EH (cell line): ENCODE measurements at regions not wholly inside any gene's neighbourhood (a gene's known extent, or its start where the extent isn't known, plus 50 kb on each side); places are given as distances from the start of the nearest gene placed in this dataset.
"Not testable (repeated sequence)": the region's sequence is repeated elsewhere in the genome, so short reads cannot be mapped to it uniquely, and the experiment has no call there.

ENCODE experiments used
- DNase-seq: peaks from one replicate; pipeline ENCODE4 v3.0.0-alpha.2; 2015; ENCODE audit warnings: low read depth

DNA sequence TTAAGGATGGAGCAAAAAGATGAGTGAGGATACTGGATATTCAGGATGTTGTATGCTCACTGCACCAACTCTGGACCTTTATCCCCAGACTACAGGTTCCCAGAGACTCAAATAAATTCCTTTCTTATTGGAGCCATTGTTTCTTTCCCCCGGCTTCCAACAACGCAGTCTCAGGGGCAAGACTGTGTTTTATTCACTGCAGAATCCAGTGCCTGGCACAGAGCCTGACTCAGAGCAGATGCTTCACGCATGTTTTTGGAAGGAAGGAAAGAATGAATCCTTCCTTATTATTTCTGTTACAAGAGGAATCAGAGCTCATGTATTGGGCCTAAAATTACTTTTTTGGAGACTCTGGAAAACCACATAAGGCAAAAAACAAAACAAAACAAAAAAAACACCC is 96.0 kb upstream of the VGLL4 start:
- no peak for DNase-seq

DNA sequence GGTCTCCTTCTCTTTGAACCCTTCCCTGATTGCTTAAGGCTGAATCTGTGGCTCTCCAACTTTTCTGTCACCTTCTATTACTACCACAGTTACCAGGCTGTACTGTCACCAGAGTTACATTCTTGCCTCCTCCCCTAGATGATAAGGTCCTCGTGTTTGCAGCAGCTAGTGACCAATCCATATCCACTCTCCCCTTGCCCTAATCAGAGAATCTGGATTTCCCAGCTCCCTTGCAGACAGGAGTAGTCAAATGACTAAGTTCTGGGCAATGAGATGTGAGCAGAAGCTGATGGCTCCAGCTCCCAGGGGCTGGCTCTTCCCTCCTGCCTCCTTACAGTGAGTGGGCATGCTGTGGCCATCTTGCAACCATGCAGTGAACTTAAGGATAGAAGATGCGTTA is 95.4 kb upstream of the VGLL4 start:
- no peak for DNase-seq

DNA sequence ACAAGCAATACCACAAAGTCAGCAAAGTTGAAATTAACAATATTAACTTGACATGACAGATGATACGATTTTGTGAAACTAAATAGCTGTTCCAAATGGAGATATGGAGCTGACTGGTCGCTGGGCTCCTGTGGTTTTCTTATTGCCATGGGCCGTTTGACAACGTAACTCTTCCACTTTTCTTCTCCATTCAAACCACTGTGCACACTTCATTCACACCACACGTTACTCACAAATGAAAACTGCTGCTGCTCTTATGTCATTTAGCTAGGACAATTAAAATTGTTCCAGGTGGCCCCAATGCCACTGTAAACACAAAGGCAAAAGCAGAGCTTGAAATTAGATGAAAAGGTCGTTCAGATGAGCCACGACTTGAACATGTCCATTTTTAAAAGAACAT is 94.0 kb upstream of the VGLL4 start:
- no peak for DNase-seq

DNA sequence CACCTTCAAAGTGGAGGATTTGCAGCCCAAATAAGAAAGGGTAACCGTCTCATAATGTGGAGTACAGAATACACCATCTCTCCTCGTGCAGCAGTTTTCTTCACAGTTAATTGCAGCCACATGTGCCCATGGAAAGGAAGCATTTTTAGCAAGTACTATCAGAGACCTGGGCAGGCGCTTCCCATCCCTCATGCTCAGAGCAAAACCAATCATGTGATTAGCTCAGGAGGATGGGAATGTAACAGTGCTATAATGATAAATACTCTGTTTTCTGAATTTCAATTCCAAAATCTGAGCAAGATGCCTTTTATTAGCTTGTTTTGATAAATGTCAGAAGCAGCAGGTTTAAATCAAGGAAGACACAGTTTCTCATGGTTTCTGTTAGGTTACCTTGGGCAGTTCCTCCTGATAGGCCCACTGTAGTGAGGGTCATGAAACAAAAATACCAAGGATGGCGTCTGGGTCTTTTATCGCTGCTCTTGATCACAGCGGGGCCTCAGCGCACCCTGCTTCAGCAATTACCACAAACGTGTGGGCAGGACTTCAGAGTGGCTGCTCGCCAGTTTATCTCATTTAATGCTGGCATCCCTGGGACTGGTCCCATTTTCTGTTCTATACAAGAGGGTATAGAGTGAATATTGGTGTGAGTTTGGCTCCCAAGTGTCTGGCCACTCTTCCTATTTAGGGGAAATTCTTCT is 92.6 kb upstream of the VGLL4 start:
- DNase-seq = no peak

GRCh38 chr3:11735638-11736037 is 91.9 kb upstream of the VGLL4 start:
- DNase-seq = no peak

DNA sequence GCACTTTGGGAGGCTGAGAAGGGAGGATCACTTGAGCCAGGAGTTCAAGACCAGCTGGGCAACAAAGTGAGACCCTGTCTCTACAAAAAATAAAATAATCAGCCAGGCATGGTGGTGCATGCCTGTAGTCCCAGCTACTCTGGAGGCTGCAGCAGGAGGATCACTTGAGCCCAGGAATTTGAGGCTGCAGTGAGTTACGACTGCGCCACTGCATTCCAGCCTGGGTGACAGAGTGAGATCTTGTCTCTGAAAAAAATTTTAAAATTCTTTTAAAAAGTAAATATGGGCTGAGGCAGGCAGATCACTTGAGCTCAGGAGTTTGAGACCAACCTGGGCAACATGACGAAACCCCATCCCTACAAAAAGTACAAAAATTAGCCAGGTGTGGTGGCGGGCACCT is 91.4 kb upstream of the VGLL4 start:
- not testable (repeated sequence) for DNase-seq

DNA sequence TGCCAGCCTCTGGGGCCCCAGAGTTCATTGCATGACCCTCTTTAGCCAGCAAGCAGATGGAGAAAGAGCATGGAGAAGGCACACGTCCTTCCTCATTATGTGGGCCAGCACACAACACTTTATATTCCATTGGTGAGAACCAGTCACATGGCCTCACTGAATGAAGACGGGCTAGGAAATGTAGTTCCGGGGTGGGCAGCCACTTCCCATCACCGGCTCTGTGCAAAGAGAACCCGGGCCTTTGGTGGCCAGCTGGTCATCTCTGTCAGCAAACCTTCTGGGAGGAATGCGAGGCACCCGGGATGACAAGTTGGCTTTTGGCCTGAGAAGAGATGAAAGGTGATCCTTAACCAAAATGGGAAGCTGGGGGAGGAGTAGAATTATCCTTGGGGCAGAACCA is 90.2 kb upstream of the VGLL4 start:
- no peak for DNase-seq

DNA sequence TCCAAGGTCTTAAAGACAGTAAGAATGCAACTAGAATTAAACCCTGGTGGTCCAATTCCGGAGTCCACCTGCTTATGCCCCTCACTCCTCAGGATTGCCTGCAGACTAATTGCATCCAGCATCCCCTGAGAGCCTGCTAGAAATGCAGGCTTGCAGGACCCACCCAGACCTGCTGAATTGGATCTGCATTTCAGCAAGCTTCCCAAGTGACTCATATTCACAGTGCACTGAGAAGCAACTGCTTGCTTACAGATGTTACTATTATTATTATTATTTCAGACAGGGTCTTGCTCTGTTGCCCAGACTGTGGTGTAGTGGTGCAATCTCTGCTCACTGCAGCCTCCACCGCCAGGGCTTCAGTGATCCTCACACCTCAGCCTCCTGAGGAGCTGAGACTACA is 83.5 kb upstream of the VGLL4 start:
- DNase-seq = no peak

- no peak for DNase-seq
Measured at GRCh38 chr3:11726146-11726545, 82.4 kb upstream of the VGLL4 start.

GRCh38 chr3:11725340-11725641 is 81.6 kb upstream of the VGLL4 start:
- DNase-seq = not testable (repeated sequence)

GRCh38 chr3:11724615-11725339 is 81.1 kb upstream of the VGLL4 start:
- no peak for DNase-seq

DNA sequence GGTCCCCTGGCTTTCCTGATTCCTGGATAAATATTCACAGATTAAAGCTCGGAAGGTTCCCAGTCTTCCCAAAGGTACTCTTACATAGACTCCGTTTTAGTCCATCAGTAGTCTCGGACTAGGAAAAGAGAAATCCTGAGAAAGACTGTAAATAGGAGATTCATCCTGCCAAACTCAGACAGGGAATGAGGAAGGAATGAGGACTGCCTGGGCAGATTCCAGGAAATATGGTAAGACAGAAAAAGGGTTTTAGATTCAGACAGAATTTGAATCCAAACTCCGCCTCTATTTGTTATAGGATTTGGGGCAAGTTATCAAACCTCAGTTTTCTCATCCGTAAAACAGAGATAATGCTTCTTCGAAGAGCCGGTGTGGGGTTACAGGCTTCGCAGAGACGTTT is 77.8 kb upstream of the VGLL4 start:
- DNase-seq = no peak

GRCh38 chr3:11720917-11721411 is 77.2 kb upstream of the VGLL4 start:
- DNase-seq = peak; percentile 24

DNA sequence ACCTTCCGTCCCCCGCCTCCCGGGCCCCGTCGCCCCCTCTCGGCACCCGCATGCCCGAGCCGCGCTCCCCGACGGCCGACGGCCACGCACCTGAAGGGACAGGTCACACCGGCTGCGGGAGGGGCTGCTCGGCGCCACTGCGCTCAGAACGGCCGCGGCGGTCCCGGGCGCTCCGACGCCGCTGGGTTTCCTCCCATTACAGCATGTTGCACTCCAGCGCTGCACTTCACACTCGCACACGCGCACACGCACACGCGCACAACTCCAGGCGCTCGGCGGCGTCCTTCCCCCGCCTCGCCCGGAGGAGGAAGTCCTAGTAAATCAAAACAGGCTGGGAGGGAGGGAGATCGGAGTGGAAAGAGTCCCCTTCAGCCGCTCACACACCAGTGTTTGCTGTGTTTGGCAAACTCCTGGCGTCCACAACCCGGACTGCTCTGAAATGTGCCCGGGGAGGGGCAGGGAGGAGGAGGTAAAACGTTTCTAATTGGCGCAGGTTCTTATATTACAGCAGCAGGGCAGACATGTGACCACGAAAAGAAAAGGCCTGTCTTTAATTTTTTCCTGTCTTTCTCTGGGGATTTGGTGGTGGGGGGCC is 76.7 kb upstream of the VGLL4 start:
- DNase-seq = peak; percentile 83

- DNase-seq = peak; percentile 74
Measured at GRCh38 chr3:11719406-11720303, 75.9 kb upstream of the VGLL4 start.

DNA sequence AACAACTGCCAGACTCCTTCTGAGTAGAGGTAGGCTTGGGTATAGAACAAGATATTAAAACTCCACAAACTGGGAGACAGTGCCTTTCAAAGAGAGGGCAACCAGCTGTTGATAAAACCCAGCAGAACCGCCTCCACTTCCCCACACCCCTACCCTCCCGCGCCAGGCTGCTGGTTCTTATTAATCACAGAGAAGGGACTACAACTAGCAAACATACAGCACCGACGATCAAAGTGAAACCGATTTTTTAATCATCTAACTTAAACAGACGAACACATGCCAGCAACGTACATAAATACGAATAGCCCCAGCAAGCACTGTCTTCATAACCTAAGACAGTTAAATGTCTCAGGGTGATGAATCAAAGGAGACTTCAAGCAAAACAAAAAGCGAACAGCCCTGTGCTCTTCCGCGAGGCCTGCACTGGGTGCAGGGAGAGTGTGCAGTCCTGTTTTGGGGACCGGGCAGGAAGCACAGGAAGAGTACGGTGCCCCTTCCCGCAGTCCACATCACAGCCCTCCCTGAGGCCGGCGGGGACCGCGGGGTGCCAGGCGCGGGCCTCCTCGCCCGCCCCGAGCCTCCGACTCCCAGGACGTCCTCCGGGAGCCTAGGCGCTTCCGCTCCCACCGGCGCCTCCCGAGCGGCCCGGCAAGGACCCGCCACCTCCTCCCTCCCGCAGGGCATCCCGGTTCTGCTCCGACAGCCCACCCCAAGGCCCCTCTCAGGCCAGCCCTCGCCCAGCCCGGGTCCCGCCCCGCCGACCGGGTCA is 75.1 kb upstream of the VGLL4 start:
- DNase-seq = peak; percentile 60

DNA sequence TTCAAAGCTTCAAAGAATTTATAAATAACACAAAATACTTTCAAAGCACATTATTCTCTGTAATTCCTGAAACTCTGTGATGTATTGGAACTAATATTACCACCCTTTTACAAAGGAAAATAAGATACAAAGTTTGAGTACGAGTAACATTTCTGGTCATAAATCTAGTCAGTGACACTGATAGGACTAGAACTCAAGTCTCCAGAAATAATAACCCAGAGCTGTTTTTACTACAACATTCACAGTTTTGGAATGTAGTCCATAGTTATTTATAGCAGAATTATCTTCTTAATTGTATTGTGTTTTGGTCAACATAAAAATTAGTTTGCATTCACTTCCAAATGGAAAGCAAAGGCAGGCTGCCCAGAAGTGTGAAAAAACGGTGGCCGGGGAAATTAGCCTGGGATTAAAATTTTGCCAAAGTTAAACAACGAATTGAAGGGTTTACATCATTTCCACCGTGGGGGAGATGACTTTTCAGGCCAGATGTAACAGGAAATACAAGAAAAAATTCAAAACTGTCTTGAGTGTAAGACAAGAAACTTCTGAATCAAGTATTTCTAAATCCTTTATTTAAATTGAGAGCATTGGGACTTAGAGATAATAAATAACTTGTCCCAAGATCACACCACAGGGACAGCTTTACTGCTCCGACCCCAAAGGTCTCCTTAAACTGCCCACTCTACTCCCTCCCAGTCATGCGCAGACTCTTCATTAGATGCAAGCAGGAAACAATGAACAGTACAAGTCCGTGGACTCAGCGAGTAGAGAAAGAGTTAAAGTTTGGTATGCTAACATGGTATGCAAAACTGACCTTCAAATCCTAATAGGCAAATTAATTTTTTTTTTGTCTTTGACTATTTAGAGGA is 74.3 kb upstream of the VGLL4 start:
- peak; percentile 80 for DNase-seq

GRCh38 chr3:11717301-11717700 is 73.6 kb upstream of the VGLL4 start:
- peak; percentile 65 for DNase-seq

DNA sequence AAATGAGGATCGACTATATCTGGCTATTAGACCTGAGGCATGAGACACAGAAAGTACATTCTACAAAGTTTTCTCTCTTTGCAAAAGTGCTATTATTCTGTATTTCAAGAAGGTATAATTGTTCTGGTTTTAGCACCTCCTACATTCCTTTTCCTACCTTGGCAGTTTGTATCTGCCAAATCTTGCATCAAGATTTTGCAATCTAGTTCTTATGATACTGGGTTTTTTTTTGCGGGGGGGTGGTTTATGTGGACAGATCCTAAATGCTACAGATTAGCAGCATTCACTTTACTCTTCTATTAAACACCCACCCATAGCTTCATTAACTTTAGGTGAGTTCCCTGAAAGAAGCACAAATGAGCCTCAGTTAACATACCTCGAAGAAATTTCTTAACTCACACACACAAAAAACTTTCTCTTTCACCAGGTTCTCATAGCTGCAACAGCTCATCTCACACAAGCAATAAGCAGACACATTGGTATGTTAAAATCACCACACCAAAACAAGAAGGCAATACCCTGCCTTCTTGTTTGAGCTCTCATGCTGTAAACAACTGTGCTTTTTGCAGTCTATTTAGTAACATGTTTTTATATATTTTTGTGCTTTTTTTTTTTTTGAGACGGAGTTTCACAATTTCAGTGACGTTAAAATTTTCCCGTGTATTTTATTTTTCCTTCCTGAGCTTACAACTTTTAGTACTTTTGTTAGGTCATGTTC is 73.0 kb upstream of the VGLL4 start:
- peak; percentile 30 for DNase-seq

- DNase-seq = no peak
Measured at GRCh38 chr3:11713171-11713570, 69.5 kb upstream of the VGLL4 start.
